Caco-2 (cell line): ENCODE measurements at regions not wholly inside any gene's neighbourhood (a gene's known extent, or its start where the extent isn't known, plus 50 kb on each side); places are given as distances from the start of the nearest gene placed in this dataset.

ENCODE experiments used
- BruUV-seq: library from RNA; stranded (reverse); fragments of 400-500 nt; replicated peaks from 2 replicates; lab custom pipeline; 2021; lab: Mats Ljungman, UMichigan
- CTCF ChIA-PET: fragments of 300-600 bp; sonication (Branson Sonifier 250); formaldehyde crosslinking; loops from one replicate; lab custom pipeline; 2022; ENCODE audit warnings: antibody characterized with exemption; lab: Charles Lee
- POLR2A ChIA-PET: fragments of 300-600 bp; sonication (Branson Sonifier 250); formaldehyde crosslinking; loops from one replicate; lab custom pipeline; 2022; ENCODE audit warnings: antibody characterized with exemption; lab: Charles Lee
- DNase-seq, 2 experiments: peaks; one replicate each; pipeline versions ENCODE4 v3.0.0 to v3.0.0-alpha.2; 2020 to 2022
- H3K27me3 ChIP-seq: replicated peaks from 2 replicates; pipeline ENCODE4 v1.6.0; 2011; ENCODE audit warnings: low read length; ENCODE audit not compliant: control insufficient read depth, insufficient read depth
- H3K36me3 ChIP-seq: 2 replicates; pipeline ENCODE4 v1.5.1; 2011; ENCODE audit warnings: low read length; ENCODE audit not compliant: control insufficient read depth, insufficient read depth
- H3K4me1 ChIP-seq: fragments of 250-450 bp; sonication (Bioruptor Pico); 2 replicates; pipeline ENCODE4 v1.5.1; 2020; ENCODE audit warnings: mild to moderate bottlenecking
- H3K4me3 ChIP-seq: 2 replicates; pipeline ENCODE4 v1.5.1; 2011; ENCODE audit warnings: low read depth, mild to moderate bottlenecking, control low read depth, low read length
- H3K9me3 ChIP-seq: fragments of 250-450 bp; sonication (Bioruptor Pico); 2 replicates; pipeline ENCODE4 v1.5.1; 2020; ENCODE audit warnings: mild to moderate bottlenecking, moderate library complexity
- H3K27ac Mint-ChIP-seq: one replicate; pipeline ENCODE4 v1.8.0; 2022; ENCODE audit warnings: mixed read lengths; ENCODE audit not compliant: unreplicated experiment
- H3K27me3 Mint-ChIP-seq: one replicate; pipeline ENCODE4 v1.8.0; 2022; ENCODE audit warnings: mixed read lengths; ENCODE audit not compliant: insufficient read depth, unreplicated experiment
- H3K36me3 Mint-ChIP-seq: one replicate; pipeline ENCODE4 v1.8.0; 2022; ENCODE audit warnings: mild to moderate bottlenecking, mixed read lengths; ENCODE audit not compliant: insufficient read depth, unreplicated experiment
- H3K4me1 Mint-ChIP-seq: one replicate; pipeline ENCODE4 v1.8.0; 2022; ENCODE audit warnings: low read depth, mixed read lengths; ENCODE audit not compliant: unreplicated experiment
- H3K4me3 Mint-ChIP-seq: one replicate; pipeline ENCODE4 v1.8.0; 2022; ENCODE audit warnings: mild to moderate bottlenecking, moderate library complexity, mixed read lengths; ENCODE audit not compliant: unreplicated experiment
- H3K9me3 Mint-ChIP-seq: one replicate; pipeline ENCODE4 v1.8.0; 2022; ENCODE audit warnings: mixed read lengths; ENCODE audit not compliant: unreplicated experiment
- CTCF ChIP-seq, 2 experiments: fragments of 200-600 bp in 1 of 2; IDR thresholded peaks; 1 replicate in 1 of 2; 2 replicates in 1 of 2; pipeline versions ENCODE4 v1.5.1 to v1.8.0; 2011 to 2022; ENCODE audit warnings: antibody characterized with exemption in 1 of 2, control low read depth in 1 of 2, inconsistent platforms in 1 of 2, low read depth in 1 of 2, low read length in 1 of 2, mild to moderate bottlenecking in 1 of 2, moderate library complexity in 1 of 2; ENCODE audit not compliant: insufficient read depth in 1 of 2, severe bottlenecking in 1 of 2, unreplicated experiment in 1 of 2
- intact Hi-C: fragments of 100-400 bp; cut with micrococcal nuclease; formaldehyde crosslinking; loops from one replicate; pipeline ENCODE4 v1.10.0; 2022; ENCODE audit not compliant: unreplicated experiment

- H3K36me3 ChIP-seq, result no peaks in the 10 kb centered on the region
- no peak for DNase-seq
- Mint-ChIP-seq H3K4me1 (no peaks in the 10 kb centered on the region), H3K27ac (no peak overlapping the region), H3K36me3 (no peaks in the 10 kb centered on the region), H3K27me3 (no peaks in the 10 kb centered on the region), H3K4me3 (no peak overlapping the region), H3K9me3 (no peaks in the 10 kb centered on the region)
- intact Hi-C loops, result no loop called here
- H3K27me3 ChIP-seq, result no peaks in the 10 kb centered on the region
- no peaks in the 10 kb centered on the region for H3K9me3 ChIP-seq
- no TSS peak for BruUV-seq
- ChIA-PET POLR2A (no interaction called here), CTCF (no interaction called here)
- H3K4me1 ChIP-seq, result no peaks in the 10 kb centered on the region
- H3K4me3 ChIP-seq, result no peak overlapping the region
- no peak for TF ChIP-seq CTCF (IDR thresholded peaks at IDR 0.05; ENCODE audit: insufficient read depth in 1 of 2, low read depth in 1 of 2, low read length in 1 of 2, severe bottlenecking in 1 of 2, unreplicated experiment in 1 of 2)
Observed at GRCh38 chr12:84054811-84055210, 857.8 kb downstream of the SLC6A15 start.

GRCh38 chr12:84047881-84048280 is 864.7 kb downstream of the SLC6A15 start:
- H3K4me3 Mint-ChIP-seq, result no peak overlapping the region
- no peaks in the 10 kb centered on the region for H3K4me1 Mint-ChIP-seq
- H3K27ac Mint-ChIP-seq, result no peak overlapping the region
- ChIA-PET POLR2A (no interaction called here), CTCF (no interaction called here)
- no peaks in the 10 kb centered on the region for H3K27me3 Mint-ChIP-seq
- no TSS peak for BruUV-seq
- no peaks in the 10 kb centered on the region for H3K9me3 Mint-ChIP-seq
- H3K4me1 ChIP-seq, result no peaks in the 10 kb centered on the region
- H3K4me3 ChIP-seq, result no peak overlapping the region
- no peaks in the 10 kb centered on the region for H3K36me3 Mint-ChIP-seq
- H3K9me3 ChIP-seq, result no peaks in the 10 kb centered on the region
- no peaks in the 10 kb centered on the region for H3K27me3 ChIP-seq
- no peak for TF ChIP-seq CTCF (IDR thresholded peaks at IDR 0.05; ENCODE audit: insufficient read depth in 1 of 2, low read depth in 1 of 2, low read length in 1 of 2, severe bottlenecking in 1 of 2, unreplicated experiment in 1 of 2)
- no peaks in the 10 kb centered on the region for H3K36me3 ChIP-seq
- DNase-seq, result no peak
- intact Hi-C loops, result no loop called here

GRCh38 chr12:84046859-84047258 is 865.7 kb downstream of the SLC6A15 start:
- Histone ChIP-seq H3K9me3 (no peaks in the 10 kb centered on the region), H3K4me1 (no peaks in the 10 kb centered on the region), H3K36me3 (no peaks in the 10 kb centered on the region), H3K4me3 (no peak overlapping the region), H3K27me3 (no peaks in the 10 kb centered on the region)
- POLR2A ChIA-PET, result no interaction called here
- Mint-ChIP-seq H3K27me3 (no peaks in the 10 kb centered on the region), H3K27ac (no peak overlapping the region), H3K36me3 (no peaks in the 10 kb centered on the region), H3K4me1 (no peaks in the 10 kb centered on the region), H3K9me3 (no peaks in the 10 kb centered on the region), H3K4me3 (no peak overlapping the region)
- CTCF ChIA-PET, result no interaction called here
- BruUV-seq, result no TSS peak
- no peak for TF ChIP-seq CTCF (IDR thresholded peaks at IDR 0.05; ENCODE audit: insufficient read depth in 1 of 2, low read depth in 1 of 2, low read length in 1 of 2, severe bottlenecking in 1 of 2, unreplicated experiment in 1 of 2)
- intact Hi-C loops, result no loop called here
- no peak for DNase-seq
